HEK293 (cell line): ENCODE measurements at regions not wholly inside any gene's neighbourhood (a gene's known extent, or its start where the extent isn't known, plus 50 kb on each side); places are given as distances from the start of the nearest gene placed in this dataset.

Experiments
- CTCF ChIA-PET: fragments of 350-600 bp; formaldehyde crosslinking; extraction: SDS; loops from one replicate; lab custom pipeline; 2021; ENCODE audit warnings: antibody characterized with exemption; lab: Yijun Ruan, JAX
- POLR2A ChIA-PET: fragments of 300-600 bp; formaldehyde crosslinking; extraction: SDS; loops from one replicate; lab custom pipeline; 2020; ENCODE audit warnings: antibody characterized with exemption, inconsistent platforms; lab: Yijun Ruan, JAX
- H3K27ac ChIP-seq: fragments of 200-500 bp; sonication (Bioruptor generic); 2 replicates; pipeline ENCODE4 v1.5.1; 2014; ENCODE audit warnings: low read depth, low read length, control low read depth, inconsistent platforms; ENCODE audit errors: extremely low read depth
- H3K36me3 ChIP-seq, 2 experiments: fragments of 200-500 bp in 1 of 2; sonication (Bioruptor generic) in 1 of 2; 1 replicate in 1 of 2; 2 replicates in 1 of 2; pipeline ENCODE4 v1.5.1; 2014 to 2017; ENCODE audit warnings: inconsistent platforms in 2 of 2, low read length in 2 of 2; ENCODE audit not compliant: control insufficient read depth in 2 of 2, insufficient read depth in 1 of 2
- H3K4me1 ChIP-seq: fragments of 200-500 bp; sonication (Bioruptor generic); 2 replicates; pipeline ENCODE4 v1.5.1; 2014; ENCODE audit warnings: mild to moderate bottlenecking, low read length, inconsistent platforms; ENCODE audit not compliant: control insufficient read depth, insufficient read depth
- H3K4me3 ChIP-seq: 2 replicates; pipeline ENCODE4 v1.5.1; 2011; ENCODE audit warnings: low read depth, mild to moderate bottlenecking, control low read depth, low read length, moderate library complexity
- H3K9me3 ChIP-seq: fragments of 200-500 bp; sonication (Bioruptor generic); 2 replicates; pipeline ENCODE4 v1.5.1; 2014; ENCODE audit warnings: low read depth, low read length, inconsistent platforms; ENCODE audit not compliant: control insufficient read depth, insufficient read depth
- BCL11B ChIP-seq: fragments of 450-650 bp; formaldehyde crosslinking; IDR thresholded peaks from 2 replicates; pipeline ENCODE4 v1.5.1; 2016; ENCODE audit warnings: low read depth, missing biosample characterization, missing genetic modification characterization
- HIC1 ChIP-seq: fragments of 450-650 bp; formaldehyde crosslinking; IDR thresholded peaks from 2 replicates; pipeline ENCODE4 v1.5.1; 2016; ENCODE audit warnings: missing biosample characterization, missing genetic modification characterization
- PBX3 ChIP-seq: sonication (generic); formaldehyde crosslinking; IDR thresholded peaks from 2 replicates; pipeline ENCODE4 v1.8.1; 2022; ENCODE audit warnings: mild to moderate bottlenecking, moderate library complexity, missing genetic modification reagents
- SCRT2 ChIP-seq: fragments of 450-650 bp; formaldehyde crosslinking; IDR thresholded peaks from 2 replicates; pipeline ENCODE4 v1.5.1; 2016; ENCODE audit warnings: missing biosample characterization, missing genetic modification characterization
- ZBTB10 ChIP-seq: fragments of 450-650 bp; formaldehyde crosslinking; IDR thresholded peaks from 2 replicates; pipeline ENCODE4 v1.5.1; 2016; ENCODE audit warnings: missing biosample characterization, missing genetic modification characterization
- ZBTB6 ChIP-seq: fragments of 450-650 bp; formaldehyde crosslinking; IDR thresholded peaks from 2 replicates; pipeline ENCODE4 v1.5.1; 2017; ENCODE audit warnings: missing biosample characterization, missing genetic modification characterization
- ZFHX2 ChIP-seq: fragments of 450-650 bp; formaldehyde crosslinking; conservative IDR thresholded peaks from 2 replicates; pipeline ENCODE4 v1.5.1; 2016; ENCODE audit warnings: missing biosample characterization, missing genetic modification characterization
- ZNF138 ChIP-seq: fragments of 450-650 bp; formaldehyde crosslinking; IDR thresholded peaks from 2 replicates; pipeline ENCODE4 v1.5.1; 2016; ENCODE audit warnings: missing biosample characterization, missing genetic modification characterization, borderline replicate concordance
- ZNF184 ChIP-seq: fragments of 450-650 bp; IDR thresholded peaks from 2 replicates; pipeline ENCODE4 v1.5.1; 2018; ENCODE audit warnings: missing biosample characterization, mild to moderate bottlenecking, missing genetic modification characterization
- ZNF223 ChIP-seq: fragments of 450-650 bp; formaldehyde crosslinking; IDR thresholded peaks from 2 replicates; pipeline ENCODE4 v1.5.1; 2016; ENCODE audit warnings: missing biosample characterization, missing genetic modification characterization
- ZNF239 ChIP-seq: fragments of 450-650 bp; formaldehyde crosslinking; IDR thresholded peaks from 2 replicates; pipeline ENCODE4 v1.5.1; 2016; ENCODE audit warnings: missing biosample characterization, missing genetic modification characterization
- ZNF248 ChIP-seq: fragments of 450-650 bp; formaldehyde crosslinking; IDR thresholded peaks from 2 replicates; pipeline ENCODE4 v1.5.1; 2017; ENCODE audit warnings: missing biosample characterization, missing genetic modification characterization
- ZNF354C ChIP-seq: fragments of 450-650 bp; formaldehyde crosslinking; IDR thresholded peaks from 2 replicates; pipeline ENCODE4 v1.5.1; 2016; ENCODE audit warnings: missing biosample characterization, missing genetic modification characterization, low read depth, borderline replicate concordance
- ZNF391 ChIP-seq: fragments of 450-650 bp; formaldehyde crosslinking; IDR thresholded peaks from 2 replicates; pipeline ENCODE4 v1.5.1; 2016; ENCODE audit warnings: low read depth, missing biosample characterization, missing genetic modification characterization, borderline replicate concordance
- ZNF48 ChIP-seq: fragments of 450-650 bp; formaldehyde crosslinking; IDR thresholded peaks from 2 replicates; pipeline ENCODE4 v1.5.1; 2016; ENCODE audit warnings: missing biosample characterization, missing genetic modification characterization
- ZNF544 ChIP-seq: fragments of 450-650 bp; formaldehyde crosslinking; IDR thresholded peaks from 2 replicates; pipeline ENCODE4 v1.5.0; 2017; ENCODE audit warnings: missing biosample characterization, missing genetic modification characterization
- ZNF555 ChIP-seq: fragments of 450-650 bp; formaldehyde crosslinking; conservative IDR thresholded peaks from 2 replicates; pipeline ENCODE4 v1.5.1; 2017; ENCODE audit warnings: missing biosample characterization, mild to moderate bottlenecking, missing genetic modification characterization, inconsistent platforms
- ZNF629 ChIP-seq: fragments of 450-650 bp; formaldehyde crosslinking; IDR thresholded peaks from 2 replicates; pipeline ENCODE4 v1.5.1; 2017; ENCODE audit warnings: missing biosample characterization, missing genetic modification characterization
- ZNF670 ChIP-seq: fragments of 450-650 bp; formaldehyde crosslinking; IDR thresholded peaks from 2 replicates; pipeline ENCODE4 v1.5.1; 2016; ENCODE audit warnings: missing biosample characterization, missing genetic modification characterization, low read depth
- ZNF707 ChIP-seq: fragments of 450-650 bp; formaldehyde crosslinking; IDR thresholded peaks from 2 replicates; pipeline ENCODE4 v1.5.1; 2016; ENCODE audit warnings: missing biosample characterization, missing genetic modification characterization
- ZNF747 ChIP-seq: fragments of 450-650 bp; formaldehyde crosslinking; IDR thresholded peaks from 2 replicates; pipeline ENCODE4 v1.5.1; 2016; ENCODE audit warnings: missing biosample characterization, missing genetic modification characterization
- ZNF768 ChIP-seq: fragments of 450-650 bp; formaldehyde crosslinking; IDR thresholded peaks from 2 replicates; pipeline ENCODE4 v1.5.1; 2018; ENCODE audit warnings: missing biosample characterization, mild to moderate bottlenecking, missing genetic modification characterization
- ZNF776 ChIP-seq: fragments of 450-650 bp; formaldehyde crosslinking; IDR thresholded peaks from 2 replicates; pipeline ENCODE4 v1.5.0; 2017; ENCODE audit warnings: missing biosample characterization, missing genetic modification characterization, borderline replicate concordance
- ZNF777 ChIP-seq: fragments of 450-650 bp; formaldehyde crosslinking; IDR thresholded peaks from 2 replicates; pipeline ENCODE4 v1.5.1; 2017; ENCODE audit warnings: missing biosample characterization, missing genetic modification characterization, borderline replicate concordance
- ZNF837 ChIP-seq: fragments of 450-650 bp; formaldehyde crosslinking; IDR thresholded peaks from 2 replicates; pipeline ENCODE4 v1.5.1; 2016; ENCODE audit warnings: missing biosample characterization, missing genetic modification characterization

GRCh38 chr22:34278121-34278520, 357.8 kb upstream of the LARGE1 start:
- POLR2A ChIA-PET: no interaction called here
- TF ChIP-seq ZNF239 (no peak), ZNF354C (tag by site-specific recombination) (no peak), ZNF223 (no peak)
- TF ChIP-seq, all 188 proteins: peak for 0
- Histone ChIP-seq H3K27ac (no peak overlapping the region), H3K4me1 (no peaks in the 10 kb centered on the region), H3K36me3 (no peaks in the 10 kb centered on the region), H3K4me3 (no peak overlapping the region), H3K9me3 (no peaks in the 10 kb centered on the region)
- CTCF ChIA-PET: no interaction called here

GRCh38 chr22:34281738-34282137, 361.5 kb upstream of the LARGE1 start:
- POLR2A ChIA-PET: no interaction called here
- H3K9me3 ChIP-seq: no peaks in the 10 kb centered on the region
- no peaks in the 10 kb centered on the region for H3K4me1 ChIP-seq
- H3K27ac ChIP-seq: no peak overlapping the region
- H3K4me3 ChIP-seq: no peak overlapping the region
- no peaks in the 10 kb centered on the region for H3K36me3 ChIP-seq
- no peak for TF ChIP-seq ZBTB6 (tag by site-specific recombination)
- TF ChIP-seq ZNF707 (tag by site-specific recombination): no peak
- no peak for TF ChIP-seq ZNF776 (tag by site-specific recombination)
- no peak for TF ChIP-seq ZFHX2
- TF ChIP-seq ZNF544 (tag by site-specific recombination): no peak
- TF ChIP-seq HIC1 (tag by site-specific recombination): no peak
- TF ChIP-seq ZNF837 (tag by site-specific recombination): no peak
- TF ChIP-seq ZNF670 (tag by site-specific recombination): no peak
- CTCF ChIA-PET: interaction anchor here (0.6 kb wide), 1 partner anchor 416 kb away, joined by 3 read pairs; no protein-coding TSS in a partner anchor

- ChIA-PET CTCF (no interaction called here), POLR2A (no interaction called here)
Observed at GRCh38 chr22:34283844-34284243, 363.6 kb upstream of the LARGE1 start.

More at GRCh38 chr22:34283844-34284243, 363.6 kb upstream of the LARGE1 start:
- Histone ChIP-seq H3K4me3 (no peak overlapping the region), H3K9me3 (no peaks in the 10 kb centered on the region), H3K4me1 (no peaks in the 10 kb centered on the region), H3K36me3 (no peaks in the 10 kb centered on the region), H3K27ac (no peak overlapping the region)
- TF ChIP-seq ZNF629 (tag by site-specific recombination) (no peak), ZNF248 (tag by site-specific recombination) (no peak), ZNF555 (tag by site-specific recombination) (no peak), ZNF777 (tag by site-specific recombination) (no peak), PBX3 (CRISPR knock-in tag) (no peak), SCRT2 (tag by site-specific recombination) (no peak), ZNF768 (tag by site-specific recombination) (no peak), ZNF184 (tag by site-specific recombination) (no peak), ZNF138 (tag by site-specific recombination) (no peak), ZNF747 (tag by site-specific recombination) (no peak), ZBTB10 (tag by site-specific recombination) (no peak), BCL11B (tag by site-specific recombination) (no peak), ZNF391 (no peak), ZNF48 (no peak)
